GM12873 (cell line): ENCODE measurements at regions not wholly inside any gene's neighbourhood (a gene's known extent, or its start where the extent isn't known, plus 50 kb on each side); places are given as distances from the start of the nearest gene placed in this dataset.

Experiments
- TF ChIP-seq, protein P1 (sequence below): IDR thresholded peaks from 2 replicates; pipeline ENCODE4 v1.5.1; 2012; ENCODE audit warnings: low read depth, mild to moderate bottlenecking, moderate library complexity, low read length, control low read depth; ENCODE audit not compliant: insufficient read depth; ENCODE audit errors: missing control alignments

DNA sequence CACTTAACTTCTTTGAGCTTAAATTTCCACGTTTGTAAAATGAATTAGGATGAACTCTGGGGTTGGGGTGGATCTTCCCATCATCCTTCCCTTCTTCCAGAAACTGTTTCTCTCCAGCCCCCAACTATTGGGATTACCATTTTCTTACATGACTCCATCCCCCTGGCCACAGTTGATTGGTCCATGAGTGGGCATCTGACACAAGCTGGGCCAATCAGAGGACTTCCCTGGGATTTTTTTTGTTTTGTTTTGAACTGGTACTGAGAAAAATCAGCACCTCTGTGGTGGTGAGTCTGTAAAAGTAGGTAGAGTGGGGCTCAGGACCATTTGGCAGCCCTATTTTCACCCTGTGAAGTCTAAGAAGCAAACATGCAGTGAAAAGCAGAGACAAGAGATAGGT is 118.0 kb upstream of the SERTAD2 start:
- TF ChIP-seq, protein P1, sequence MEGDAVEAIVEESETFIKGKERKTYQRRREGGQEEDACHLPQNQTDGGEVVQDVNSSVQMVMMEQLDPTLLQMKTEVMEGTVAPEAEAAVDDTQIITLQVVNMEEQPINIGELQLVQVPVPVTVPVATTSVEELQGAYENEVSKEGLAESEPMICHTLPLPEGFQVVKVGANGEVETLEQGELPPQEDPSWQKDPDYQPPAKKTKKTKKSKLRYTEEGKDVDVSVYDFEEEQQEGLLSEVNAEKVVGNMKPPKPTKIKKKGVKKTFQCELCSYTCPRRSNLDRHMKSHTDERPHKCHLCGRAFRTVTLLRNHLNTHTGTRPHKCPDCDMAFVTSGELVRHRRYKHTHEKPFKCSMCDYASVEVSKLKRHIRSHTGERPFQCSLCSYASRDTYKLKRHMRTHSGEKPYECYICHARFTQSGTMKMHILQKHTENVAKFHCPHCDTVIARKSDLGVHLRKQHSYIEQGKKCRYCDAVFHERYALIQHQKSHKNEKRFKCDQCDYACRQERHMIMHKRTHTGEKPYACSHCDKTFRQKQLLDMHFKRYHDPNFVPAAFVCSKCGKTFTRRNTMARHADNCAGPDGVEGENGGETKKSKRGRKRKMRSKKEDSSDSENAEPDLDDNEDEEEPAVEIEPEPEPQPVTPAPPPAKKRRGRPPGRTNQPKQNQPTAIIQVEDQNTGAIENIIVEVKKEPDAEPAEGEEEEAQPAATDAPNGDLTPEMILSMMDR: no peak

DNA sequence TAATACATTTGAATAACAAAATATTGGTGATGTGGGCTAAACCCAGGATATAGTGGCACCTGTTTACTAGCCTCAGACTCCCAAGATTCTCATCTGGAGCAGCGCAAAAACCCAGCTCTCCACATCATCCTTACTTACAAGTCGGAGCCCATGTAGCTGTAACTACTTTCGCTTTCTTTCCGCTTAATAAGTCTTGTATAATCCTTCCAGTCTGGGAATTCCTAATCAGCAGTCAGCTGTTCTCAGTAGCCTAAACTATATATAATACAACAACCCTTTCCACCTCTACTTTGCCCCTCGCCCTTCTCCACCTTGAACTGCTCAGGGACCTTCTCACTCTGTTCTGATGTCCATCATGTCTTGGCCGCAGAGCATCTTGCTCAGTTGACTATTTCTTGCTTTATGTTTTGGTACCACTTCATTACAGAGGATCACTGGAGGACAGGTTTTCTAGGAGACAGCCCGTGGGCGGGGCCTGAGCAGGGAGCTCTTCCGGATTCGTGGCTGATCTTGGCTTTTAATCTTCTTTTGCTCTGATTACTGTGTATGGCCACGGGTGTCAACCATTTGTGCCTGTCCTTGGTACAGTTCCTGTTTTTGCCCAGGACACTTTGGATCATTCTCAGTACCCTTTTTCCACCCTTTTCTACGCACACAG is 119.9 kb upstream of the SERTAD2 start:
- TF ChIP-seq, protein P1: no peak

DNA sequence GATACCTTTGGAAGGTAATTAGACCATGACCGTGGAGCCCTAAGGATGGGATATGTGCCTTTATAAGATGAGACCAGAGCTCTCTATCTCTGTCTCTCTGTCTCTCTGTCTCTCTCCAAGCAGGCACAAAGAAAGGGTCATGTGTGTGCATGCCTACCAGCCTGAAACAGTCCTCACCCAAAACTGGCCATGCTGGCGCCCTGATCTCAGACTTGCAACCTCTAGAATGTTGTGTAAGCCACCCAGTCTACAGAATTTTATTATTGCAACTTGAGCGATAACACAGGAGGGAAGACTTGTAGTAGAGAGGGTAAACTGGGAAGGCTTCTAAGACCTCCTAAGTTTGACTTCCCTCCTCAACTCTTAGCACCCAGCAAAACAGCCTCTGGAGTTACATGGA is 124.1 kb upstream of the SERTAD2 start:
- TF ChIP-seq, protein P1: no peak

DNA sequence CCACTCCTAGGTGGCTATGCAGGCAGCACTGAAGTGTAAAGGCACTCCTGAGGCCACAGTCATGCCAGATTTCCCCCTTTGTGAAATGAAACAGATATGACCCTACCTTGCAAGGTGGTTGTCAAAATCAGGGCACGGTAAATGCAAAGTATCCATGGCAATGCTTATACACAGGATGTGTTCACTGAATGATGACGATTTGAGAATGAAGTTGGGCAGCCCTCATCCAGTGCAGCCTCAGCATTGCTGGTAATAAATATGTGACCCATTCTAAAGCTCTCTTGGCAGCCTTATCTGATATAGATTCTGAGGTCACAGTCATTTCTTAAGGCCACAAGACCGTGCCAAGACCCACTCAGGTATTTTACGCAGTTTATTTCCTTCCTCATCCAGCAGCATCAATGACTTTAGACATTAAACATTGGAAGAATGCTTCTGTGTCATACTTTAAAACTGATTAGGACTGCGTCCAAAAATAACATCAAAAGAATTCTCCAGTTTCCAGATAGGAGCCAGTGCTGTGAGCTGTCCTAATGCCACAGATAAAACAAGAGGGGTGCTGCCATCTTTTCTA is 125.5 kb upstream of the SERTAD2 start:
- TF ChIP-seq, protein P1: no peak

DNA sequence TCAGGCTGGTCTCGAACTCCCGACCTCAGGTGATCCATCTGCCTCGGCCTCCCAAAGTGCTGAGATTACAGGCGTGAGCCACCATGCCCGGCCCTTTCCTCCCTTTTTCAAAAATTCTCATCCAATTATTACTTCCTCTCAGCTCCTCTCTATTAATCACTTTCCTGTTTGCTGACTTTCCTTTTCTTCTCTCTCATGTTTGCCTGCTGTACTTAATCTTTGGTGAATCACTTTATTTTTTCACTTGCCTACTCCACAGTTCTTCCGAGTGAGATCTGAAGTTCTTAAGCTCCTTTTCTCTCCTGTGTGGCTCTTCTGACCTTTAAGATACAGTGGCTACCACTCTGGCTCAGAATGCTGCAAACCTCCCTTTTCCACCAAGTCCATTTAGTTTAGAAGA is 126.3 kb upstream of the SERTAD2 start:
- TF ChIP-seq, protein P1: no peak

DNA sequence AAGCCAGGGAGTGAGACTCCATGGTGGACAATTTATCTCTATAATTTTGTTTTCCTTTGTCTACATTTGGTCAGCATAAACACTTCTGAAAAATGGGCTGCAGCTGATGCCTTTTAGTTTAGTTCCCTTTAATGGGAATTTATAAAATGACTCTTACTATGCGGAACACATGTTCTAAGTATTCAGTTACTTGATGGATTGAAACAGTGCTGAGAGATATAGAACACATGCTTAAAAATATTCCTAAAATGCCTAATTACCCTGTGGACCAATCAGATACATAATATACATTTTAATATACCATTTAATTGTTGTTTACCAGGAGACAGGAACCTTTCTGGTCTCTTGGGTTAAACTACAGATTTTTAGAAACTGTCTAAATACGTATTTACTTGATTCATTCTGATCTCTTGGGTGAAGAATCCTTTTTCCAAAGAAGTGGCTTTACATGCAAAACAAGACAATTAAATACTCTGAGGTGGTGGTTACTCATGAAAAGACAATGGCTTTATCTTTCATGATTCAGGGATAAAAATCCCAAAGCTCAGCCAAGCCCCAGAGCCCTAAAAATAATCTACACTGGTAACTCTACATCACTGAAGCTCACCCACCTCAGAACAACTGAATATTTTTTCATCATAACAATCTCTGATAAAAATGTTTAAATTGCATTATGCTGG is 128.1 kb upstream of the SERTAD2 start:
- TF ChIP-seq, protein P1: no peak
